ENCODE measurements at regions not wholly inside any gene's neighbourhood (a gene's known extent, or its start where the extent isn't known, plus 50 kb on each side); places are given as distances from the start of the nearest gene placed in this dataset.

- TF ChIP-seq CTCF (conservative IDR thresholded peaks at IDR 0.05; ENCODE audit: low read length) (no peak), EZH2phosphoT487 (IDR thresholded peaks at IDR 0.05; ENCODE audit: borderline replicate concordance) (no peak)
Observed at GRCh38 chr20:39433466-39433865, 471.3 kb downstream of the DHX35 start.
